DMS79 (cell line): ENCODE measurements at regions not wholly inside any gene's neighbourhood (a gene's known extent, or its start where the extent isn't known, plus 50 kb on each side); places are given as distances from the start of the nearest gene placed in this dataset.
"Not testable (repeated sequence)": the region's sequence is repeated elsewhere in the genome, so short reads cannot be mapped to it uniquely, and the experiment has no call there.

Experiments used
- DNase-seq: peaks from one replicate; lab custom pipeline; 2025; lab: John Stamatoyannopoulos, UW

- no peak for DNase-seq
These were observed 139.5 kb upstream of the RBMS3 start for GRCh38 chr3:29141197-29141917.

DNA sequence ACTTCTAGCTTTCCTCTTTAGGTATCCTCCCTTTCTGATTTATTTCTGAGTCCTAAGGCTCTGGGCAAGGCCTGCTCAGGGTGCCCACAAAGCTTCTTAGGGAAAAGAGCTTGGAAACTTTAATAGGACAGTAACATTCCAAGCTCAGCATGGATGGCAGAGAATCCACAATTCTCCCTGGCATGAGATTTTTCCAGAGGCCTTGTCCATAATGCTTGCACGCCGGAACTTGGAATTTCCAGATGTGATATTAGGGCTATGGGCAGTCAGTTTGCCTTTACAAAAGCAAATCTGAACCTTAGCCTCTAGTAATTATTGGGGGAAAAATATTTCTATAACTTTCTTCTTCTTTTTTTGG lies 139.0 kb upstream of the RBMS3 start:
- no peak for DNase-seq

GRCh38 chr3:29143151-29143550 lies 137.7 kb upstream of the RBMS3 start:
- no peak for DNase-seq

GRCh38 chr3:29144361-29144760 lies 136.5 kb upstream of the RBMS3 start:
- DNase-seq, result no peak

- no peak for DNase-seq
These were observed 136.1 kb upstream of the RBMS3 start for GRCh38 chr3:29144807-29145206.

DNA sequence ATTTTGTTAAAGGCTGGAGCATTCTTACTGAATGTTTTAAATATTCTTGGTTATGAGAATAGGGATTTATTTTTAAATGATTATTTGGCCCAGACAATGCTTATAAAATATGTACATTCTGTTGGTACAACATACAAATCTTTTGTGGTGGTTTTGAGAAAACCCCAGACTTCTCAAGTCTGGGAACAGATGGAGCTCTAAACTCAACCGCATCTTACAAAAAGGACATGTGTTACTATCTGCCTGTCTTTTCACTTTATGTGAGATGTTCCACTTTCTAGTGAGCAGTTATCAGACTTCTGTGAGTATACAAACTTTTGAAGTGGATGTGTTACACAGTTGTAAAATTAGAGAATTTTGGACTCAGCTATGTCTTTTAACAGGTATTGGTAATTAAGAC lies 135.5 kb upstream of the RBMS3 start:
- no peak for DNase-seq

- no peak for DNase-seq
These were observed 128.5 kb upstream of the RBMS3 start for GRCh38 chr3:29152379-29152778.

- DNase-seq, result peak; percentile 14
These were observed 127.1 kb upstream of the RBMS3 start for GRCh38 chr3:29153811-29154210.

DNA sequence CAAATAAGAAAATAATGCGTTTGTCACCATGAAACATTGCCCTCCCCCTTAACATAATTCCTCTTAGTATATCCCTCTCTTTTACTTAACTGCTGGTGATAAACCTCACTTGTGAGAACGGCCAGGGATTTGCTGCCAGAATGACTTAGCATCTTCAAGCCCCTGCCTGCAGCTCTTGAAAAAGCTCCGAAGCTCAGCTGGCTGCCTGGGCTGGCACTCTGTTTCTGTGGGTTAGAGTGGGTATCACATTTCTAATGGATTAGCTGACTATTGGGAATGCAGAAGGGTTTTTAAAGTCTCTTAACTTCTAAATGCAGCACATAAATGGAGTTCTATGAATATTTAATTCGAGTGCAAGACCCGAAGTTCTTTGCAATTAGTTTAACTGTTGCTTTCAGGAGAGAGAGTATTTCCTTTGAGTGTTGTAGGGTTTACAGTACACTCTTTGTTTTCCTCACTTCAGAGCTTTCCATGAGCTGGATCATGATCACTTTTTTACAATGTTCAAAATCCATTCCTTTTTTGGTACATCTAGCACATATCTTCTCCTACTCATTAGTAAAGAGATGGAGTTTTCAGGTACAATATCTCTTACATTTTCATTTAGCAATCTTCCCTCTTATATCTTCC lies 124.7 kb upstream of the RBMS3 start:
- DNase-seq, result peak; percentile 82

DNA sequence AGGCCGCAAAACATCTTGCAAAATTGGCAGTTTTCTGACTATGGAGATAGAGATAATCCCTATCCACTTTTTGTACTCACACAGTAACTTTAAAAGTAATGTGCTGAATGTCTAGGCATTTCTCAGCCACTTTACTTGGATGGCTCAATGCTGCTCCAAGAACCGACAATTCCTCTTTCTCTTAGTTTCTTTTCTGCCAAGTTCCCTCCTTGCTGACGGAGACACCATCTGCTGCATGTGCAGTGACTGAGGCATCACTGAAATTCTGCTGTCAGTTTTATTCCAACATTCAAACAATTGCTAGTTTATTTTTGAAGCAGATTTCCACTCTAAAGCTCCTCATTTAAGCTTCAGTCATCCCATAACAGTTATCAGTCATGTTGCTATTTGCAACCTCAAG lies 116.0 kb upstream of the RBMS3 start:
- no peak for DNase-seq

GRCh38 chr3:29167180-29167579 lies 113.7 kb upstream of the RBMS3 start:
- DNase-seq, result no peak

- DNase-seq, result no peak
These were observed 112.8 kb upstream of the RBMS3 start for GRCh38 chr3:29168081-29168480.

- DNase-seq, result no peak
These were observed 112.2 kb upstream of the RBMS3 start for GRCh38 chr3:29168696-29169095.

DNA sequence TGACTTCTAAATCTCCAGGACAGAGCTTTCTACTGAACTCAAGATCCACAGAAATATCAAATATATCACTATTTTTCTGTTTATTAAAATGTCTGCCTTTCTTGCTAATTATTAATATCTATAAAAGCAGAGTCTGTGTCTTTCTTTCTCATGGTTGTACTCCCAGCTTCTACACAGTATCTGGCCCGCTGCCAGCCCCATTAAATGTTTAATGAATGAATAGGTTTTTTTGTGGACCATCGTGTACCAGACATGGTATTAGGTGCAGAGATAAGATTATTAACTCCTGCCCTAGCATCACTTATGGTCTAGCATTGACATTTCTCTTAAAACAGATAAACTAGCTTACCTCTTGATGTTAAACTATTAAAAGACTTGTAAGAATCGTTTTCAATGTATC lies 111.4 kb upstream of the RBMS3 start:
- DNase-seq, result no peak

DNA sequence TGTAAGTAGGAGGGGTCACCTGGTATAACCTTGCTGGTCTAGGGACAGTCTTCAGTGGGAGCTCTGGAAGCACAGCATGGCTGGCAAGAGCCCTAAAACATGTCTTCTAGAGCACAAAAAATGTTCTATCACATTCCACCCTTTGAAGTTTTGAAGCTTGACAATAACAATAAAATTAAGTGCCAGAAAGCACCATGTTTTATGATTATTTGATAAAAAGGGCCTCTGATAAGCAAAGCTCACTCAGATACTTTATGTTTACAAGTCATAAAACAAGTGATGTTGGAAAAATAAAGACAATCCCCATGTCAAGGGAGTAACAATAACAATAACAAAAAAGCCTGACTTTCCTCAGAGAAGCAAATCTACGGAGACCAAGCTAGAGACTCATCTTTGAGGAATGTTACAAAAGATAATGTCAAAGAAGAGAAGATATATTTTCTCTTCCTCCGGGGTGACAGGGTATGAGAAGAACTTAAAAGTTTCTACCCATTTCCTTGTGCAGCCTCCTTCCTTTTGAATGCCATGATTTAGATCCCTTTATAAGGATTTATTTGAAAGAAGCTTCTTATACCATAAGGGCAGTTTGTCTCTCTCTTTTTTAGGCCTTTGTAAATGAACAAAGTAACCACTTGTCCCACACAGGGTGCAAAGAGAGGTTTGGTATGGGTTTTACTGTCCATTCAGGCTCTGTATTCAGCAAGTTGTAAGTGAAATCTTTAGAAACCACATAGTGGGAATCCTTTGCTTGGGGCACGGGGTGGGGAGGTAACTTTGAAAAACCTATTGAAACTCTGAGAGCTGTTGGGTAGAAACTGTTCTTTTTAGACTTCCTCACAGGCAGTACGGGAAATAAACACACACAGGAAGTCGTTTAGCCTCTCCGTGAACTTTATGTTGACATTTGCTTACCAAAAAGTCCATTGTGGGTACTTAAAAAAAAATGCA lies 109.6 kb upstream of the RBMS3 start:
- no peak for DNase-seq

GRCh38 chr3:29176501-29176900 lies 104.4 kb upstream of the RBMS3 start:
- peak; percentile 22 for DNase-seq

DNA sequence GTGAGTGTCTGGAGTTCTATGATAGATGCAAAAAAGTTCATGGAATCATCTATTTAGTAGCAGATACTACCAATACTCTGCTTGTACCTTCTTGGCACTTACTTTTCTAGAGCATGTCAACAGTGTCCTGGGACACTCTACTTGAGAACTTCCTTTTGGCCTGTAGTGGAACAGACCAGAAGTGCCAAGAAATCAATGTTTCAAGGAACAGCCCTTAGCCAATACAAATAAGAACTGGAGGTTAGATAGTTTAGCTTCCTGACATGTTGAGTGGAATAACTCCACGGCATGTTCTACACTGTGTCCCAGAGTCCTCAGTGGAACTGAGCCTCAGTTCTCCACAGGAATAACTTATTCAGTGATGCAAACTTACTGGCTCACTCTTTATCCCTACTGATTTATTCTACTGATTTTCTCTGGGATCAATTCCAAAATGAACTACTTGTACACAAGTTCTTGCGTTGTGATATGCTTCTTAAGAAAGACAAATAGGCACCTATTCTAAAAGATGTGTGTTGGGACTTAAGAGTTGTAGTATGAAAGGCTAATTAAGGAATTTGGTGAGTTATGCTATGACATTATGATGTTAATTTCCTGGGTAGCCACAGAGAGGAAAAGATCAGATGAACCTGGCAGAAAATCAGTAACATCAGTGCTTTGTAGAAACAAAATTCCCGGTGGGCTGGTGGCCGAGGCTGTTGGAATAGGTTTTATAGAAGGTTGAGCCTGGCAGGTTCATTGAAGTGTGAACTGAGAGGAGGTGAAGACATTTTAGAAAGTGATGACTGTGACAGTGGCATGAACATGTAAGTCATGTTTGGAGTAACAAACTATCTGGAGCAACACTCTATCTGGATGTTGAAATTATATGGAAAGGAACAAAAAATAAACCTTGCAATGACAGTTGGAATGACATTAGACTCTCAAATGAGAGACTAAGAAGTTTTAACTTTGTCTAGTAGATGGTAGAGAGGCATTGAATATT lies 101.8 kb upstream of the RBMS3 start:
- DNase-seq, result no peak

- DNase-seq, result no peak
These were observed 99.6 kb upstream of the RBMS3 start for GRCh38 chr3:29181149-29181780.

GRCh38 chr3:29181872-29182271 lies 99.0 kb upstream of the RBMS3 start:
- DNase-seq, result no peak

DNA sequence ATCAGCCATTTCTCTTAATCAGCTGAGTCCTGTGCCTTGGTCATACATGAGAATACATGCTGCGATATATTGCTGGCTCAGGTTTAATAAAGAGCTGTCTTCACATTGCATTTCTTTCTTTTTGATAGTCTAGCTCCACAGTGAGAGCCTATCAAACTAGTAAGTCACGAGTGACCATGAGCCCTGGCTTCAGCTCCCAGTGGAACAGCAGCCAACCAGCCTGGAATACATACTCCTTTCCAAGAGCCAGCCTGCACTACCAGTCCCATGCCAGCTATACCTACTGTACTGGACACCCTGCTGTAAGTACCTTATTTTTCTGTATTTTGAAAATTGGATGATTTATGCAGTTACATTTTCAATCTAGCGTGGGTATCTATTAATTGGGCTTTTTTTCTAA lies 98.0 kb upstream of the RBMS3 start:
- not testable (repeated sequence) for DNase-seq
